ENCODE measurements at regions not wholly inside any gene's neighbourhood (a gene's known extent, or its start where the extent isn't known, plus 50 kb on each side); places are given as distances from the start of the nearest gene placed in this dataset.

DNA sequence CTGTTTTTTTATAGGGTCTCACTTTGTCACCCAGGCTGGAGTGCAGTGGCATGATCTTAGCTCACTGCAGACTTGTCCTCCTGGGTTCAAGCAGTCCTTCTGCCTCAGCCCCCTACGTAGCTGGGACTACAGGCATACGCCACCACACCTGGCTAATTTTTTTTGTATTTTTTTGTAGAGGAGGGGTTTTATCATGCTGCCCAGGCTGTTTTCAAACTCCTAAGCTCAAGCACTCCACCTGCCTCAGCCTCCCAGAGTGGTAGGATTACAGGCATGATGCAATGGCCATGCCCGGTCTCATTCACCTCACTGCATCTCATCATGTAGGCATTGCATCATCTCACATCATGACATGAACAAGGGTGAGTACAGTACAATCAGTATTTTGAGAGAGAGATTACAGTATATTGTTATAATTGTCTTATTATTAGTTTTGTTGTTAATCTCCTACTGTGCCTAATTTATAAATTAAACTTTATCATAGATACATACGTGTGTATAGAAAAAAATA is 74.3 kb upstream of the EOMES start:
- DNase-seq (ENCODE audit: low spot score), result no peak
- Histone ChIP-seq H3K4me3 (no peak overlapping the region), H3K9me3 (no peaks in the 10 kb centered on the region), H3K27me3 (replicated peaks; ENCODE audit: insufficient read depth) (no peaks in the 10 kb centered on the region), H3K27ac (no peak overlapping the region), H3K4me1 (ENCODE audit: control insufficient read depth in 1 of 2, low read depth in 2 of 2) (no peaks in the 10 kb centered on the region), H3K36me3 (no peaks in the 10 kb centered on the region)
- TF ChIP-seq, protein P1, sequence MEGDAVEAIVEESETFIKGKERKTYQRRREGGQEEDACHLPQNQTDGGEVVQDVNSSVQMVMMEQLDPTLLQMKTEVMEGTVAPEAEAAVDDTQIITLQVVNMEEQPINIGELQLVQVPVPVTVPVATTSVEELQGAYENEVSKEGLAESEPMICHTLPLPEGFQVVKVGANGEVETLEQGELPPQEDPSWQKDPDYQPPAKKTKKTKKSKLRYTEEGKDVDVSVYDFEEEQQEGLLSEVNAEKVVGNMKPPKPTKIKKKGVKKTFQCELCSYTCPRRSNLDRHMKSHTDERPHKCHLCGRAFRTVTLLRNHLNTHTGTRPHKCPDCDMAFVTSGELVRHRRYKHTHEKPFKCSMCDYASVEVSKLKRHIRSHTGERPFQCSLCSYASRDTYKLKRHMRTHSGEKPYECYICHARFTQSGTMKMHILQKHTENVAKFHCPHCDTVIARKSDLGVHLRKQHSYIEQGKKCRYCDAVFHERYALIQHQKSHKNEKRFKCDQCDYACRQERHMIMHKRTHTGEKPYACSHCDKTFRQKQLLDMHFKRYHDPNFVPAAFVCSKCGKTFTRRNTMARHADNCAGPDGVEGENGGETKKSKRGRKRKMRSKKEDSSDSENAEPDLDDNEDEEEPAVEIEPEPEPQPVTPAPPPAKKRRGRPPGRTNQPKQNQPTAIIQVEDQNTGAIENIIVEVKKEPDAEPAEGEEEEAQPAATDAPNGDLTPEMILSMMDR (IDR thresholded peaks at IDR 0.05), result no peak
- no peak for ATAC-seq (ENCODE audit: insufficient number of reproducible peaks, low FRiP score, low read depth)

DNA sequence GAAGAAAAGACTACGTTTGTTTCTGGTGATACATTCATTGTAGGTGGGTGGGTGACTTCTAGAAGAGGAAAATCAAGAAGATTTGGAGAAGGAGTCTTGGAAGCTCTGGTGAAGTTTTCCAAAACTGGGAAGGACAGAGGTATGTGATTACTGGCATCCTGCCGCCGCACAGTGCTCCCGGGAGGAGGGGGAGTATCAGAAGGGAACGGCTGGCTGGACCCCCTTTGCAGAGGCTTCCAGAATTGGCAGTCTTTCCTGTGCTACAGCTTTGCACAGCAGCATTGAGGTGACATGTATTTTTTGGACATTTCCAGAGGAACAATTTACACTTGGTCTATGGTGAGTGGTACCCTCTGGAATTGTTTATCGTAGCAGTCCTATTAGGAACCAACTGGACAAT is 75.7 kb upstream of the EOMES start:
- H3K36me3 ChIP-seq, result no peaks in the 10 kb centered on the region
- no peaks in the 10 kb centered on the region for H3K27me3 ChIP-seq (replicated peaks; ENCODE audit: insufficient read depth)
- H3K4me3 ChIP-seq, result no peak overlapping the region
- TF ChIP-seq, protein P1 (IDR thresholded peaks at IDR 0.05), result no peak
- no peak overlapping the region for H3K27ac ChIP-seq
- no peaks in the 10 kb centered on the region for H3K9me3 ChIP-seq
- ATAC-seq (ENCODE audit: insufficient number of reproducible peaks, low FRiP score, low read depth), result no peak
- no peak for DNase-seq (ENCODE audit: low spot score)
- H3K4me1 ChIP-seq (ENCODE audit: control insufficient read depth in 1 of 2, low read depth in 2 of 2), result no peaks in the 10 kb centered on the region

DNA sequence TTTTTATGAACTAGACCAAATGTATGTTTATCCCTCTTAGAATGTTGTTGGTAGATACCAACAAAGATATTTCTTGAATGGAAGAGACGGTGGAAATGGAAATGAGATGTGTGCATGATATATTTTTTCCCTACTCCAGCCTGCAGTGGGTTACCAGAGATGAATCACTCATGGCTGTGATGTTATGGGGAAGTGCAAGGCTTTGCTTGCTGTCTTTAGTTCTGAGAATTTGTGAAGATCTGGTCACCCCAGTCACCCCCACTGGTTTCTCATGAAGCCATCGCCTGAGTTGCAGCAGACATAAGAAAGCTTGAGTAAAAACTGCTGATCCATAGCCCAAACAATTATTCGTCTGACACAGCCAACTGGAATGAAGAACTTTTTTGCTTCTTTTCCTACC is 78.1 kb upstream of the EOMES start:
- no peak for ATAC-seq (ENCODE audit: insufficient number of reproducible peaks, low FRiP score, low read depth)
- H3K27ac ChIP-seq, result no peak overlapping the region
- H3K4me3 ChIP-seq, result no peak overlapping the region
- no peaks in the 10 kb centered on the region for H3K4me1 ChIP-seq (ENCODE audit: control insufficient read depth in 1 of 2, low read depth in 2 of 2)
- no peaks in the 10 kb centered on the region for H3K9me3 ChIP-seq
- H3K27me3 ChIP-seq (replicated peaks; ENCODE audit: insufficient read depth), result no peaks in the 10 kb centered on the region
- no peak for DNase-seq (ENCODE audit: low spot score)
- TF ChIP-seq, protein P1 (IDR thresholded peaks at IDR 0.05), result no peak
- no peaks in the 10 kb centered on the region for H3K36me3 ChIP-seq

DNA sequence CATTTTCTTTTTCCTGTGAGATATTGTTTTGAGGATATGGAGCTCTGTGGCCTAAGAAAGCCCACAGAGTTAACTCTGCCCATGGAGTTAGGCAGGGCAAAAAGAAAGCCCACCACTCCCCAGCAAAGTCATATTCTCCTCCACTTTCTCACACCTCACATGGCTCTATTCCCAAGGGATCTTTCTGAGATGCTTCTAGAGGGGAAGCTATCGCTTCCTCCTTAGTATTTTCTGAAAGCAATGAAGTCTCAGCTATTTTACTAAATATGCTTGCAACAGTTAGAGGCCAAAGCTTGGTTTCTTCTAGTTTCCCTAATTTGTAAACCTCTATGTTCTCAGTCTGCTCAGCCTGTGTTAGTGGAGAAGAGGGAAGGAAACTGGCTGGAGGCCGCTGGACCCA is 80.3 kb upstream of the EOMES start:
- DNase-seq (ENCODE audit: low spot score), result no peak
- no peak overlapping the region for H3K27ac ChIP-seq
- no peaks in the 10 kb centered on the region for H3K9me3 ChIP-seq
- no peaks in the 10 kb centered on the region for H3K4me1 ChIP-seq (ENCODE audit: control insufficient read depth in 1 of 2, low read depth in 2 of 2)
- TF ChIP-seq, protein P1 (IDR thresholded peaks at IDR 0.05), result no peak
- no peak for ATAC-seq (ENCODE audit: insufficient number of reproducible peaks, low FRiP score, low read depth)
- no peak overlapping the region for H3K4me3 ChIP-seq
- H3K36me3 ChIP-seq, result no peaks in the 10 kb centered on the region
- H3K27me3 ChIP-seq (replicated peaks; ENCODE audit: insufficient read depth), result no peaks in the 10 kb centered on the region

DNA sequence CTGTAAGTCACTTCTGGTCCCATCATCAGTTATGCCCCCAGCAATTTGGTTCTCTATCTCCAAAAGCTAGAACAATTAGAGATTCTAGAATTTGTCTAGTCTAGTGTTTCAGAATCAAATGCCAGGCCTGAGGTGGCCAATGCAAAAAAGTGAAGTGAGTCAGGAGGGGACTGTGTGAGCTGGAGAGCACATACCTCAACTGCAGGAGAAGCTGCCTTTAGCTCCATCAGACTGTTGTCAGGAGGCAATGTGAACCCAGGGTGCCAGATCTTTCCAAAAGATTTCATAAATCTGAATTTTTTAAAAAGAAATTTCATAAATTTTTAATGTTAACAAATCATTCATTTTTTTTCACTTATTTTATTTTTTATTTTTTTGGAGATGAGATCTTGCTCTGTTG is 80.7 kb upstream of the EOMES start:
- Histone ChIP-seq H3K4me3 (no peak overlapping the region), H3K27me3 (replicated peaks; ENCODE audit: insufficient read depth) (no peaks in the 10 kb centered on the region), H3K27ac (no peak overlapping the region), H3K4me1 (ENCODE audit: control insufficient read depth in 1 of 2, low read depth in 2 of 2) (no peaks in the 10 kb centered on the region), H3K36me3 (no peaks in the 10 kb centered on the region), H3K9me3 (no peaks in the 10 kb centered on the region)
- DNase-seq (ENCODE audit: low spot score) (no peak), ATAC-seq (ENCODE audit: insufficient number of reproducible peaks, low FRiP score, low read depth) (no peak)
- TF ChIP-seq, protein P1 (IDR thresholded peaks at IDR 0.05), result no peak
